Astrocyte (in vitro differentiated cells and primary cell): ENCODE measurements at regions not wholly inside any gene's neighbourhood (a gene's known extent, or its start where the extent isn't known, plus 50 kb on each side); places are given as distances from the start of the nearest gene placed in this dataset.

Source experiments
- DNase-seq: peaks from one replicate; pipeline ENCODE4 v3.0.0-alpha.2; 2010; ENCODE audit warnings: low read depth
- FAIRE-seq: peaks from 2 replicates; lab custom pipeline; 2011; peaks lifted over from hg19 to GRCh38; lab: Jason Lieb, UNC
- H2AFZ ChIP-seq: 2 replicates; pipeline ENCODE4 v1.6.0; 2012; ENCODE audit warnings: low read depth, low read length, inconsistent platforms
- H3K27ac ChIP-seq: 2 replicates; pipeline ENCODE4 v1.5.1; 2011; ENCODE audit warnings: low read depth, low read length, inconsistent platforms
- H3K27me3 ChIP-seq: 2 replicates; pipeline ENCODE4 v1.6.0; 2011; ENCODE audit warnings: low read length, inconsistent platforms; ENCODE audit not compliant: insufficient read depth
- H3K36me3 ChIP-seq: 2 replicates; pipeline ENCODE4 v1.5.1; 2011; ENCODE audit warnings: low read length, inconsistent platforms; ENCODE audit not compliant: insufficient read depth
- H3K4me1 ChIP-seq: 2 replicates; pipeline ENCODE4 v1.5.1; 2011; ENCODE audit warnings: low read length, inconsistent platforms; ENCODE audit not compliant: insufficient read depth
- H3K4me2 ChIP-seq: 2 replicates; pipeline ENCODE4 v1.6.0; 2012; ENCODE audit warnings: low read length, inconsistent platforms
- H3K4me3 ChIP-seq: 2 replicates; pipeline ENCODE4 v1.5.1; 2011; ENCODE audit warnings: low read depth, mild to moderate bottlenecking, low read length, inconsistent platforms; ENCODE audit not compliant: insufficient read depth
- H3K79me2 ChIP-seq: 2 replicates; pipeline ENCODE4 v1.6.0; 2012; ENCODE audit warnings: mild to moderate bottlenecking, low read length, inconsistent platforms; ENCODE audit not compliant: insufficient read depth
- H3K9ac ChIP-seq: 2 replicates; pipeline ENCODE4 v1.6.0; 2012; ENCODE audit warnings: mild to moderate bottlenecking, low read length, inconsistent platforms
- H3K9me3 ChIP-seq: 2 replicates; pipeline ENCODE4 v1.5.1; 2012; ENCODE audit warnings: low read depth, mild to moderate bottlenecking, low read length, inconsistent platforms; ENCODE audit not compliant: insufficient read depth
- H4K20me1 ChIP-seq: 2 replicates; pipeline ENCODE4 v1.6.0; 2012; ENCODE audit warnings: low read length, inconsistent platforms; ENCODE audit not compliant: insufficient read depth
- H3K27ac Mint-ChIP-seq: one replicate; pipeline ENCODE4 v1.8.0; 2021; ENCODE audit warnings: mild to moderate bottlenecking, mixed read lengths; ENCODE audit not compliant: unreplicated experiment
- H3K27me3 Mint-ChIP-seq: one replicate; pipeline ENCODE4 v1.8.0; 2021; ENCODE audit warnings: low read depth, mixed read lengths; ENCODE audit not compliant: unreplicated experiment
- H3K36me3 Mint-ChIP-seq: one replicate; pipeline ENCODE4 v1.8.0; 2021; ENCODE audit warnings: low read depth, mixed read lengths; ENCODE audit not compliant: unreplicated experiment
- H3K4me1 Mint-ChIP-seq: one replicate; pipeline ENCODE4 v1.8.0; 2021; ENCODE audit warnings: low read depth, mixed read lengths; ENCODE audit not compliant: unreplicated experiment
- H3K4me3 Mint-ChIP-seq: one replicate; pipeline ENCODE4 v1.8.0; 2021; ENCODE audit warnings: mild to moderate bottlenecking, moderate library complexity, mixed read lengths; ENCODE audit not compliant: unreplicated experiment
- H3K9me3 Mint-ChIP-seq: one replicate; pipeline ENCODE4 v1.8.0; 2021; ENCODE audit warnings: mild to moderate bottlenecking, mixed read lengths; ENCODE audit not compliant: unreplicated experiment
- EZH2 ChIP-seq: IDR thresholded peaks from 2 replicates; pipeline ENCODE4 v1.6.1; 2012; ENCODE audit warnings: mild to moderate bottlenecking, low read length, inconsistent platforms; ENCODE audit not compliant: insufficient read depth
- TF ChIP-seq, protein P1 (sequence below): IDR thresholded peaks from 2 replicates; pipeline ENCODE4 v1.5.1; 2011; ENCODE audit warnings: low read depth, mild to moderate bottlenecking, inconsistent platforms, low read length, moderate library complexity; ENCODE audit not compliant: insufficient read depth

DNA sequence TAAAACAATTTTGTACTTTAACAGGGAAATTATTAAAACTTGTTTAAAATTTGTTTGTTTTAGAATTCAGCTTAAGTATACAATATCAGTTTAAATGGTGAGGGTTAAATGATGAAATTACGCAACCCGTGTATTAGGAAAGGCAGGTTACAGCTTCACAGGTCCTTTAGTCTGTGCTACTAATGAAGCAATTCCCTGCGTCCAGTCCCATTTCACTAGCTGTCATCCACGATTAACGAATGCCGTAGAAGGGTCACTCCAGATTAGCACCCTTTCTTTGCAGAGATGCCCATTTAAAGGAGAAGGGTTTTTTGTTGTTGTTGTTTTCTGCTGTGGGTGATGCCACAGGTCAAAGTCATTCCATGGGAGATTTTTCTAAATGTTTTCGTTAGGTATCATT, 457.6 kb upstream of the SLC10A2 start:
- Histone ChIP-seq H4K20me1 (no peaks in the 10 kb centered on the region), H3K27me3 (no peaks in the 10 kb centered on the region), H3K4me2 (no peak overlapping the region), H3K79me2 (no peaks in the 10 kb centered on the region), H3K4me1 (no peaks in the 10 kb centered on the region), H3K9me3 (no peaks in the 10 kb centered on the region), H3K27ac (no peak overlapping the region), H3K9ac (no peak overlapping the region), H3K4me3 (no peak overlapping the region), H3K36me3 (no peaks in the 10 kb centered on the region), H2AFZ (peak overlapping the region; percentile 18)
- TF ChIP-seq EZH2 = no peak
- TF ChIP-seq, protein P1, sequence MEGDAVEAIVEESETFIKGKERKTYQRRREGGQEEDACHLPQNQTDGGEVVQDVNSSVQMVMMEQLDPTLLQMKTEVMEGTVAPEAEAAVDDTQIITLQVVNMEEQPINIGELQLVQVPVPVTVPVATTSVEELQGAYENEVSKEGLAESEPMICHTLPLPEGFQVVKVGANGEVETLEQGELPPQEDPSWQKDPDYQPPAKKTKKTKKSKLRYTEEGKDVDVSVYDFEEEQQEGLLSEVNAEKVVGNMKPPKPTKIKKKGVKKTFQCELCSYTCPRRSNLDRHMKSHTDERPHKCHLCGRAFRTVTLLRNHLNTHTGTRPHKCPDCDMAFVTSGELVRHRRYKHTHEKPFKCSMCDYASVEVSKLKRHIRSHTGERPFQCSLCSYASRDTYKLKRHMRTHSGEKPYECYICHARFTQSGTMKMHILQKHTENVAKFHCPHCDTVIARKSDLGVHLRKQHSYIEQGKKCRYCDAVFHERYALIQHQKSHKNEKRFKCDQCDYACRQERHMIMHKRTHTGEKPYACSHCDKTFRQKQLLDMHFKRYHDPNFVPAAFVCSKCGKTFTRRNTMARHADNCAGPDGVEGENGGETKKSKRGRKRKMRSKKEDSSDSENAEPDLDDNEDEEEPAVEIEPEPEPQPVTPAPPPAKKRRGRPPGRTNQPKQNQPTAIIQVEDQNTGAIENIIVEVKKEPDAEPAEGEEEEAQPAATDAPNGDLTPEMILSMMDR = no peak
- DNase-seq = no peak
- no peak overlapping the region for H3K4me3 Mint-ChIP-seq
- H3K9me3 Mint-ChIP-seq = no peaks in the 10 kb centered on the region
- H3K4me1 Mint-ChIP-seq = no peaks in the 10 kb centered on the region
- no peaks in the 10 kb centered on the region for H3K36me3 Mint-ChIP-seq
- no peaks in the 10 kb centered on the region for H3K27me3 Mint-ChIP-seq
- FAIRE-seq = no peak
- H3K27ac Mint-ChIP-seq = no peak overlapping the region

DNA sequence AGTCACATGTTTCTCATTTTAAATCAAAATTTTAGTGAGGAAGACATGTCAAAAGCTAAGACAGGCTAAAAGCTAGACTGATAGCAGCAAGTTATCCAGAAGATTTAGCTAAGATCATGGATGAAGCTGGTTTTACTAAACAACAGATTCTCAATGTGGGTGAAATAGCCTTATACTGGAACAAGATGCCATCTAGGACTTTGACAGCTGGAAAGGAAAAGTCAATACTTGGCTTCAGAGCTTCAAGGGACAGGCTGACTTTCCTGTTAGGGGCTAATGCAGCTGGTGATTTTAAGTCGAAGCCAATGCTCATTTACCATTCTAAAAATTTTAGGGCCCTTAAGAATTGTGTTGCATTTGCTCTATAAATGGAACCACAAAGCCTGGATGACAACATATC, 455.3 kb upstream of the SLC10A2 start:
- H3K27me3 ChIP-seq = no peaks in the 10 kb centered on the region
- no peak overlapping the region for H3K9ac ChIP-seq
- FAIRE-seq (no peak), DNase-seq (no peak)
- no peaks in the 10 kb centered on the region for H3K4me1 Mint-ChIP-seq
- H3K27ac ChIP-seq = no peak overlapping the region
- H3K4me3 ChIP-seq = no peak overlapping the region
- no peaks in the 10 kb centered on the region for H3K9me3 ChIP-seq
- no peaks in the 10 kb centered on the region for H3K27me3 Mint-ChIP-seq
- no peak overlapping the region for H3K27ac Mint-ChIP-seq
- H3K79me2 ChIP-seq = no peaks in the 10 kb centered on the region
- H3K4me1 ChIP-seq = no peaks in the 10 kb centered on the region
- TF ChIP-seq, protein P1 = no peak
- no peak for TF ChIP-seq EZH2
- no peaks in the 10 kb centered on the region for H4K20me1 ChIP-seq
- no peak overlapping the region for H3K4me2 ChIP-seq
- no peak overlapping the region for H2AFZ ChIP-seq
- H3K36me3 ChIP-seq = no peaks in the 10 kb centered on the region
- H3K4me3 Mint-ChIP-seq = no peak overlapping the region
- no peaks in the 10 kb centered on the region for H3K36me3 Mint-ChIP-seq
- no peaks in the 10 kb centered on the region for H3K9me3 Mint-ChIP-seq

DNA sequence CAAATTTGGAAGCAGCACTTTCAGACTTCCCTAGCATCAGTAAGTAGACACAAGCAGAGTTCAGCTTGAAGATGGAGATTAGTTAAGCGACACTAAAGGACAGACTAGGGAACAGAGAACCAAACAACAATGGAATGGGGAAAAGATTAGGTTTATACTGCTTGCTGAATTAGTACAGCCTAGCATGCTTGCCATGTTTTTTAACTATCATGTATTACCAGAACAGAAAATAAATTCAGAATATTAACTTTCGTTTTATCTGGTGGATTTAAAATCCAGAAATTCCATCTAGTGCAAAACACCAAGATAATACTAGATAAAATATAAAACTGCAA, 451.5 kb upstream of the SLC10A2 start:
- no peak overlapping the region for H3K9ac ChIP-seq
- H3K4me3 ChIP-seq = no peak overlapping the region
- H3K79me2 ChIP-seq = no peaks in the 10 kb centered on the region
- no peaks in the 10 kb centered on the region for H3K27me3 ChIP-seq
- H3K27ac ChIP-seq = no peak overlapping the region
- H3K36me3 Mint-ChIP-seq = no peaks in the 10 kb centered on the region
- H4K20me1 ChIP-seq = no peaks in the 10 kb centered on the region
- H3K4me2 ChIP-seq = no peak overlapping the region
- no peaks in the 10 kb centered on the region for H3K36me3 ChIP-seq
- H3K27me3 Mint-ChIP-seq = no peaks in the 10 kb centered on the region
- H3K4me3 Mint-ChIP-seq = no peak overlapping the region
- no peak for FAIRE-seq
- no peaks in the 10 kb centered on the region for H3K4me1 ChIP-seq
- TF ChIP-seq EZH2 = no peak
- TF ChIP-seq, protein P1 = no peak
- DNase-seq = no peak
- H3K27ac Mint-ChIP-seq = no peak overlapping the region
- H3K4me1 Mint-ChIP-seq = no peaks in the 10 kb centered on the region
- H3K9me3 ChIP-seq = no peaks in the 10 kb centered on the region
- H3K9me3 Mint-ChIP-seq = no peaks in the 10 kb centered on the region
- no peak overlapping the region for H2AFZ ChIP-seq
